DMS53 treated with DMSO at 0.1 percent for 48 hours (cell line): ENCODE measurements at regions not wholly inside any gene's neighbourhood (a gene's known extent, or its start where the extent isn't known, plus 50 kb on each side); places are given as distances from the start of the nearest gene placed in this dataset.

Source experiments
- DNase-seq: peaks from one replicate; lab custom pipeline; 2025; ENCODE audit not compliant: unreplicated experiment; lab: John Stamatoyannopoulos, UW

GRCh38 chr2:831622-832021 lies 119.0 kb upstream of the SNTG2 start:
- DNase-seq: no peak

- DNase-seq: no peak
Observed at GRCh38 chr2:831225-831536, 119.5 kb upstream of the SNTG2 start.

GRCh38 chr2:830419-831224 lies 120.0 kb upstream of the SNTG2 start:
- DNase-seq: no peak

- DNase-seq: no peak
Observed at GRCh38 chr2:829047-829446, 121.6 kb upstream of the SNTG2 start.

- DNase-seq: no peak
Observed at GRCh38 chr2:824954-825353, 125.7 kb upstream of the SNTG2 start.

GRCh38 chr2:824524-824923 lies 126.1 kb upstream of the SNTG2 start:
- DNase-seq: no peak

- DNase-seq: no peak
Observed at GRCh38 chr2:821546-821945, 129.1 kb upstream of the SNTG2 start.

- DNase-seq: no peak
Observed at GRCh38 chr2:819601-820000, 131.0 kb upstream of the SNTG2 start.

GRCh38 chr2:819121-819520 lies 131.5 kb upstream of the SNTG2 start:
- no peak for DNase-seq

GRCh38 chr2:817336-818015 lies 133.2 kb upstream of the SNTG2 start:
- no peak for DNase-seq

- no peak for DNase-seq
Observed at GRCh38 chr2:816278-816677, 134.4 kb upstream of the SNTG2 start.

GRCh38 chr2:810397-810796 lies 133.2 kb upstream of the TMEM18 start:
- DNase-seq: no peak

- no peak for DNase-seq
Observed at GRCh38 chr2:807300-807699, 130.1 kb upstream of the TMEM18 start.

- DNase-seq: no peak
Observed at GRCh38 chr2:805664-806063, 128.5 kb upstream of the TMEM18 start.

GRCh38 chr2:797993-798392 lies 120.8 kb upstream of the TMEM18 start:
- DNase-seq: no peak

- no peak for DNase-seq
Observed at GRCh38 chr2:797556-797955, 120.3 kb upstream of the TMEM18 start.

GRCh38 chr2:796141-796985 lies 119.2 kb upstream of the TMEM18 start:
- DNase-seq: no peak

GRCh38 chr2:795531-796041 lies 118.4 kb upstream of the TMEM18 start:
- no peak for DNase-seq

- DNase-seq: no peak
Observed at GRCh38 chr2:794554-795241, 117.5 kb upstream of the TMEM18 start.

GRCh38 chr2:793236-793635 lies 116.0 kb upstream of the TMEM18 start:
- no peak for DNase-seq

GRCh38 chr2:792687-793086 lies 115.5 kb upstream of the TMEM18 start:
- no peak for DNase-seq
